Ecto neural progenitor cell (in vitro differentiated cells): ENCODE measurements at regions not wholly inside any gene's neighbourhood (a gene's known extent, or its start where the extent isn't known, plus 50 kb on each side); places are given as distances from the start of the nearest gene placed in this dataset.
"Not testable (repeated sequence)": the region's sequence is repeated elsewhere in the genome, so short reads cannot be mapped to it uniquely, and the experiment has no call there.

ENCODE experiments used
- DNase-seq: peaks from one replicate; pipeline ENCODE4 v3.0.0-alpha.2; 2018; ENCODE audit warnings: low spot score

GRCh38 chr10:44745920-44746319, 165.2 kb upstream of the TMEM72 start:
- DNase-seq: no peak

GRCh38 chr10:44747593-44748172, 163.5 kb upstream of the TMEM72 start:
- no peak for DNase-seq

GRCh38 chr10:44749151-44749550, 162.0 kb upstream of the TMEM72 start:
- DNase-seq: no peak

GRCh38 chr10:44752451-44753441, 158.4 kb upstream of the TMEM72 start:
- DNase-seq: no peak

GRCh38 chr10:44754355-44754754, 156.8 kb upstream of the TMEM72 start:
- not testable (repeated sequence) for DNase-seq

- DNase-seq: no peak
Observed at GRCh38 chr10:44755481-44755880, 155.7 kb upstream of the TMEM72 start.

GRCh38 chr10:44756216-44756615, 154.9 kb upstream of the TMEM72 start:
- DNase-seq: no peak

GRCh38 chr10:44757551-44758205, 153.5 kb upstream of the TMEM72 start:
- DNase-seq: no peak

- DNase-seq: no peak
Observed at GRCh38 chr10:44759122-44759521, 152.0 kb upstream of the TMEM72 start.

GRCh38 chr10:44760513-44760912, 150.6 kb upstream of the TMEM72 start:
- DNase-seq: no peak

- no peak for DNase-seq
Observed at GRCh38 chr10:44761076-44761475, 150.1 kb upstream of the TMEM72 start.

GRCh38 chr10:44763331-44763730, 147.8 kb upstream of the TMEM72 start:
- DNase-seq: no peak

- no peak for DNase-seq
Observed at GRCh38 chr10:44765299-44765698, 145.8 kb upstream of the TMEM72 start.

- no peak for DNase-seq
Observed at GRCh38 chr10:44766631-44767030, 144.5 kb upstream of the TMEM72 start.

- DNase-seq: no peak
Observed at GRCh38 chr10:44769450-44769849, 141.7 kb upstream of the TMEM72 start.

GRCh38 chr10:44771233-44771995, 139.7 kb upstream of the TMEM72 start:
- no peak for DNase-seq

- DNase-seq: no peak
Observed at GRCh38 chr10:44773565-44773964, 137.6 kb upstream of the TMEM72 start.

GRCh38 chr10:44774676-44775401, 136.3 kb upstream of the TMEM72 start:
- no peak for DNase-seq

GRCh38 chr10:44775402-44775741, 135.8 kb upstream of the TMEM72 start:
- DNase-seq: no peak

- DNase-seq: no peak
Observed at GRCh38 chr10:44776181-44776580, 135.0 kb upstream of the TMEM72 start.

- DNase-seq: no peak
Observed at GRCh38 chr10:44779511-44779910, 131.6 kb upstream of the TMEM72 start.

- DNase-seq: no peak
Observed at GRCh38 chr10:44780426-44780825, 130.7 kb upstream of the TMEM72 start.
